Naive thymus-derived CD4-positive, alpha-beta T cell (primary cell): ENCODE measurements at regions not wholly inside any gene's neighbourhood (a gene's known extent, or its start where the extent isn't known, plus 50 kb on each side); places are given as distances from the start of the nearest gene placed in this dataset.

Source experiments
- ATAC-seq: fragments of 150-1000 bp; cut with Tn5 transposase; 2 replicates; pipeline ENCODE4 v1.10.0; 2021; ENCODE audit warnings: mild to moderate bottlenecking, moderate library complexity
- CTCF ChIA-PET: fragments of 350-600 bp; sonication (Branson Sonifier 250); formaldehyde crosslinking; loops from one replicate; lab custom pipeline; 2021; ENCODE audit warnings: antibody characterized with exemption; lab: Charles Lee
- POLR2A ChIA-PET: fragments of 350-600 bp; sonication (Branson Sonifier 250); formaldehyde crosslinking; loops from one replicate; lab custom pipeline; 2021; ENCODE audit warnings: antibody characterized with exemption, inconsistent platforms; lab: Charles Lee
- DNase-seq, 9 donors: peaks; one replicate each; pipeline versions ENCODE4 v3.0.0 to v3.0.0-alpha.2; 2020 to 2022; ENCODE audit warnings: mixed read lengths in 1 of 9
- H3K27ac ChIP-seq: one replicate; pipeline ENCODE4 v1.7.0; 2013; ENCODE audit warnings: mild to moderate bottlenecking, low read depth, low read length, moderate library complexity
- H3K27me3 ChIP-seq, 2 donors: one replicate each; pipeline ENCODE4 v1.7.0; 2013; ENCODE audit warnings: low read length in 2 of 2, mild to moderate bottlenecking in 2 of 2, moderate library complexity in 2 of 2; ENCODE audit not compliant: control insufficient read depth in 2 of 2, insufficient read depth in 2 of 2
- H3K36me3 ChIP-seq, 3 experiments: 1 replicate in 2 of 3; 2 replicates in 1 of 3; pipeline ENCODE4 v1.7.0; 2013; ENCODE audit warnings: low read length in 3 of 3, mild to moderate bottlenecking in 3 of 3, moderate library complexity in 1 of 3; ENCODE audit not compliant: insufficient read depth in 3 of 3, control insufficient read depth in 2 of 3
- H3K4me1 ChIP-seq, 2 donors: one replicate each; pipeline ENCODE4 v1.7.0; 2013; ENCODE audit warnings: low read length in 2 of 2, mild to moderate bottlenecking in 2 of 2, moderate library complexity in 1 of 2; ENCODE audit not compliant: control insufficient read depth in 2 of 2, insufficient read depth in 2 of 2
- H3K4me3 ChIP-seq: 2 replicates; pipeline ENCODE4 v1.7.0; 2013; ENCODE audit warnings: mild to moderate bottlenecking, low read length
- H3K9me3 ChIP-seq, 3 experiments: 1 replicate in 2 of 3; 2 replicates in 1 of 3; pipeline ENCODE4 v1.7.0; 2013; ENCODE audit warnings: low read length in 3 of 3; ENCODE audit not compliant: control insufficient read depth in 2 of 3
- H3K27ac Mint-ChIP-seq, 9 donors: one replicate each; pipeline ENCODE4 v1.8.0; 2020 to 2022; ENCODE audit warnings: mixed read lengths in 9 of 9, mild to moderate bottlenecking in 8 of 9, moderate library complexity in 5 of 9, inconsistent platforms in 2 of 9
- H3K27me3 Mint-ChIP-seq, 5 donors: one replicate each; pipeline ENCODE4 v1.8.0; 2021 to 2022; ENCODE audit warnings: mixed read lengths in 5 of 5, mild to moderate bottlenecking in 1 of 5
- H3K36me3 Mint-ChIP-seq, 5 donors: one replicate each; pipeline ENCODE4 v1.8.0; 2020 to 2022; ENCODE audit warnings: mixed read lengths in 5 of 5, mild to moderate bottlenecking in 3 of 5, inconsistent platforms in 1 of 5
- H3K4me1 Mint-ChIP-seq, 7 donors: one replicate each; pipeline ENCODE4 v1.8.0; 2020 to 2022; ENCODE audit warnings: mixed read lengths in 7 of 7, mild to moderate bottlenecking in 3 of 7, inconsistent platforms in 1 of 7
- H3K4me3 Mint-ChIP-seq, 10 donors: one replicate each; pipeline ENCODE4 v1.8.0; 2020 to 2022; ENCODE audit warnings: mild to moderate bottlenecking in 10 of 10, mixed read lengths in 10 of 10, moderate library complexity in 6 of 10, inconsistent platforms in 2 of 10
- H3K9me3 Mint-ChIP-seq, 11 donors: one replicate each; pipeline ENCODE4 v1.8.0; 2020 to 2022; ENCODE audit warnings: mixed read lengths in 11 of 11, mild to moderate bottlenecking in 4 of 11, inconsistent platforms in 1 of 11, moderate library complexity in 1 of 11
- intact Hi-C, 2 donors: fragments of 100-400 bp; cut with micrococcal nuclease; formaldehyde crosslinking; loops; one replicate each; pipeline ENCODE4 v1.15.1; 2023

GRCh38 chr9:119991797-119992196 is 588.2 kb downstream of the CDK5RAP2 start:
- Mint-ChIP-seq H3K4me3 (no peak overlapping the region), H3K36me3 (no peaks in the 10 kb centered on the region)
- intact Hi-C loops: no loop called here

GRCh38 chr9:119986713-119987112 is 593.3 kb downstream of the CDK5RAP2 start:
- Histone ChIP-seq H3K27ac (no peak overlapping the region), H3K4me1 (no peaks in the 10 kb centered on the region), H3K4me3 (no peak overlapping the region), H3K27me3 (no peaks in the 10 kb centered on the region), H3K36me3 (no peaks in the 10 kb centered on the region), H3K9me3 (no peaks in the 10 kb centered on the region)
- Mint-ChIP-seq H3K9me3 (peaks cover 0 to 6% (median 0%) of the 10 kb centered on the region in 11 donors), H3K27me3 (peaks cover 0 to 14% (median 0%) of the 10 kb centered on the region in 5 donors), H3K4me1 (no peaks in the 10 kb centered on the region), H3K36me3 (no peaks in the 10 kb centered on the region), H3K4me3 (no peak overlapping the region), H3K27ac (no peak overlapping the region)
- DNase-seq (no peak), ATAC-seq (no peak)
- ChIA-PET CTCF (no interaction called here), POLR2A (no interaction called here)
- intact Hi-C loops: no loop called here

More at GRCh38 chr9:119991797-119992196, 588.2 kb downstream of the CDK5RAP2 start:
- ChIA-PET CTCF (no interaction called here), POLR2A (no interaction called here)
- DNase-seq (no peak), ATAC-seq (no peak)
- Mint-ChIP-seq H3K27ac (no peak overlapping the region), H3K9me3 (peaks cover 0 to 10% (median 0%) of the 10 kb centered on the region in 11 donors), H3K27me3 (peaks cover 0 to 19% (median 5%) of the 10 kb centered on the region in 5 donors), H3K4me1 (no peaks in the 10 kb centered on the region)
- no peaks in the 10 kb centered on the region for H3K4me1 ChIP-seq
- H3K27ac ChIP-seq: no peak overlapping the region
- H3K4me3 ChIP-seq: no peak overlapping the region
- H3K9me3 ChIP-seq: no peaks in the 10 kb centered on the region
- no peaks in the 10 kb centered on the region for H3K27me3 ChIP-seq
- no peaks in the 10 kb centered on the region for H3K36me3 ChIP-seq

GRCh38 chr9:119986205-119986604 is 593.8 kb downstream of the CDK5RAP2 start:
- no peaks in the 10 kb centered on the region for H3K36me3 ChIP-seq
- no peak overlapping the region for H3K27ac ChIP-seq
- Mint-ChIP-seq H3K4me3 (no peak overlapping the region), H3K9me3 (peaks cover 0 to 6% (median 0%) of the 10 kb centered on the region in 11 donors), H3K36me3 (no peaks in the 10 kb centered on the region), H3K27me3 (peaks cover 0 to 17% (median 0%) of the 10 kb centered on the region in 5 donors), H3K27ac (no peak overlapping the region), H3K4me1 (no peaks in the 10 kb centered on the region)
- H3K27me3 ChIP-seq: no peaks in the 10 kb centered on the region
- ChIA-PET POLR2A (no interaction called here), CTCF (no interaction called here)
- no peaks in the 10 kb centered on the region for H3K4me1 ChIP-seq
- H3K9me3 ChIP-seq: no peaks in the 10 kb centered on the region
- intact Hi-C loops: no loop called here
- no peak for DNase-seq
- ATAC-seq: no peak
- no peak overlapping the region for H3K4me3 ChIP-seq

GRCh38 chr9:119974026-119974425 is 604.8 kb upstream of the BRINP1 start:
- DNase-seq (no peak), ATAC-seq (no peak)
- no peak overlapping the region for H3K27ac ChIP-seq
- H3K27me3 ChIP-seq: no peaks in the 10 kb centered on the region
- Mint-ChIP-seq H3K27me3 (peaks cover 0 to 23% (median 9%) of the 10 kb centered on the region in 5 donors), H3K27ac (no peak overlapping the region), H3K9me3 (peaks cover 0 to 15% (median 4%) of the 10 kb centered on the region in 11 donors), H3K4me1 (peaks cover 0 to 3% (median under 1%) of the 10 kb centered on the region in 7 donors), H3K36me3 (peaks cover 0 to 2% (median 0%) of the 10 kb centered on the region in 5 donors), H3K4me3 (no peak overlapping the region)
- H3K36me3 ChIP-seq: no peaks in the 10 kb centered on the region
- no peak overlapping the region for H3K4me3 ChIP-seq
- no peaks in the 10 kb centered on the region for H3K9me3 ChIP-seq
- ChIA-PET POLR2A (interaction anchor here (0.6 kb wide), 1 partner anchor 441 kb away, joined by 3 read pairs; no protein-coding TSS in a partner anchor), CTCF (no interaction called here)
- intact Hi-C loops: no loop called here
- H3K4me1 ChIP-seq: no peaks in the 10 kb centered on the region

GRCh38 chr9:119968836-119969707 is 599.8 kb upstream of the BRINP1 start:
- ATAC-seq (peak; percentile 72), DNase-seq (peak in 6 of 9 donors; percentile 0 to 43 (median 2))
- Histone ChIP-seq H3K4me1 (no peaks in the 10 kb centered on the region), H3K9me3 (no peaks in the 10 kb centered on the region), H3K27me3 (no peaks in the 10 kb centered on the region), H3K4me3 (no peak overlapping the region), H3K27ac (no peak overlapping the region), H3K36me3 (no peaks in the 10 kb centered on the region)
- POLR2A ChIA-PET: no interaction called here
- Mint-ChIP-seq H3K9me3 (peaks cover 0 to 6% (median 1%) of the 10 kb centered on the region in 11 donors), H3K27me3 (peaks cover 1 to 28% (median 19%) of the 10 kb centered on the region in 5 donors), H3K27ac (no peak overlapping the region), H3K4me3 (no peak overlapping the region), H3K36me3 (peaks cover 0 to 4% (median 0%) of the 10 kb centered on the region in 5 donors), H3K4me1 (peaks cover 0 to 5% (median 2%) of the 10 kb centered on the region in 7 donors)
- intact Hi-C loops: loop anchor here in 1 of 2 donors (2.0 to 10.0 kb wide), 2 partner anchors 414 to 508 kb away; no protein-coding TSS in a partner anchor
- CTCF ChIA-PET: no interaction called here

GRCh38 chr9:119967867-119968535 is 598.8 kb upstream of the BRINP1 start:
- Histone ChIP-seq H3K4me1 (no peaks in the 10 kb centered on the region), H3K27me3 (no peaks in the 10 kb centered on the region), H3K36me3 (no peaks in the 10 kb centered on the region), H3K9me3 (no peaks in the 10 kb centered on the region), H3K4me3 (no peak overlapping the region), H3K27ac (no peak overlapping the region)
- CTCF ChIA-PET: no interaction called here
- peaks cover 0 to 4% (median 0%) of the 10 kb centered on the region in 5 donors for H3K36me3 Mint-ChIP-seq
- peaks cover 1 to 24% (median 21%) of the 10 kb centered on the region in 5 donors for H3K27me3 Mint-ChIP-seq
- ATAC-seq: no peak
- H3K9me3 Mint-ChIP-seq: peaks cover 0 to 5% (median 0%) of the 10 kb centered on the region in 11 donors
- no peak overlapping the region for H3K27ac Mint-ChIP-seq
- no peak overlapping the region for H3K4me3 Mint-ChIP-seq
- H3K4me1 Mint-ChIP-seq: peaks cover 0 to 5% (median 2%) of the 10 kb centered on the region in 7 donors
- POLR2A ChIA-PET: no interaction called here
- no peak for DNase-seq
- intact Hi-C loops: loop anchor here in 1 of 2 donors (2.0 to 10.0 kb wide), 2 partner anchors 413 to 509 kb away; no protein-coding TSS in a partner anchor
